ENCODE measurements at regions not wholly inside any gene's neighbourhood (a gene's known extent, or its start where the extent isn't known, plus 50 kb on each side); places are given as distances from the start of the nearest gene placed in this dataset.

GRCh38 chr16:73142053-73142854 is 94.3 kb upstream of the ZFHX3 start:
- TF ChIP-seq, protein P1, sequence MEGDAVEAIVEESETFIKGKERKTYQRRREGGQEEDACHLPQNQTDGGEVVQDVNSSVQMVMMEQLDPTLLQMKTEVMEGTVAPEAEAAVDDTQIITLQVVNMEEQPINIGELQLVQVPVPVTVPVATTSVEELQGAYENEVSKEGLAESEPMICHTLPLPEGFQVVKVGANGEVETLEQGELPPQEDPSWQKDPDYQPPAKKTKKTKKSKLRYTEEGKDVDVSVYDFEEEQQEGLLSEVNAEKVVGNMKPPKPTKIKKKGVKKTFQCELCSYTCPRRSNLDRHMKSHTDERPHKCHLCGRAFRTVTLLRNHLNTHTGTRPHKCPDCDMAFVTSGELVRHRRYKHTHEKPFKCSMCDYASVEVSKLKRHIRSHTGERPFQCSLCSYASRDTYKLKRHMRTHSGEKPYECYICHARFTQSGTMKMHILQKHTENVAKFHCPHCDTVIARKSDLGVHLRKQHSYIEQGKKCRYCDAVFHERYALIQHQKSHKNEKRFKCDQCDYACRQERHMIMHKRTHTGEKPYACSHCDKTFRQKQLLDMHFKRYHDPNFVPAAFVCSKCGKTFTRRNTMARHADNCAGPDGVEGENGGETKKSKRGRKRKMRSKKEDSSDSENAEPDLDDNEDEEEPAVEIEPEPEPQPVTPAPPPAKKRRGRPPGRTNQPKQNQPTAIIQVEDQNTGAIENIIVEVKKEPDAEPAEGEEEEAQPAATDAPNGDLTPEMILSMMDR (IDR thresholded peaks at IDR 0.05; ENCODE audit: low read depth, low read length), result no peak
- no peak overlapping the region for H3K4me3 ChIP-seq (ENCODE audit: low read depth, low read length)

DNA sequence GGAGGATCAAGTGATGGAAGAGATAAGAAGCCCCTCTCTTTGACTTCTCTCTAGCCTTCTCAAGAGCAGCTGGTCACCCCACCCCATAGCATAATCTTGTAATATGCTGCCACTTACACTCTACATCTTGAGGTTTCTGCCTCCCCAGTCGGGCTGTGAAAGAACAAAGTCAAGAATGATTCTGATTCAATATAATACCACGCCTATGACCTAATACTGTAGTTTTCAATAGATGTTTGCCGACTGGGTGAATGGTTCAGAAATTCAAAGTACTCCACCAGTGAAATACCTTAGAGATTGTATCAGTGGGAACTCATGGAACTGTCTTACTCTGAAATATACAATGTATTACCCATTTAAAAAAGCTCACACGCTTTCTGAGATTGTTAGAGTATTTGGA is 93.0 kb upstream of the ZFHX3 start:
- no peak overlapping the region for H3K4me3 ChIP-seq (ENCODE audit: low read depth, low read length)
- TF ChIP-seq, protein P1 (IDR thresholded peaks at IDR 0.05; ENCODE audit: low read depth, low read length), result no peak

- TF ChIP-seq, protein P1 (IDR thresholded peaks at IDR 0.05; ENCODE audit: low read depth, low read length), result no peak
- no peak overlapping the region for H3K4me3 ChIP-seq (ENCODE audit: low read depth, low read length)
These were observed 83.4 kb upstream of the ZFHX3 start for GRCh38 chr16:73131156-73131862.

GRCh38 chr16:73129455-73129854 is 81.5 kb upstream of the ZFHX3 start:
- TF ChIP-seq, protein P1 (IDR thresholded peaks at IDR 0.05; ENCODE audit: low read depth, low read length), result no peak
- H3K4me3 ChIP-seq (ENCODE audit: low read depth, low read length), result no peak overlapping the region

GRCh38 chr16:73126525-73126853 is 78.6 kb upstream of the ZFHX3 start:
- H3K4me3 ChIP-seq (ENCODE audit: low read depth, low read length), result no peak overlapping the region
- TF ChIP-seq, protein P1 (IDR thresholded peaks at IDR 0.05; ENCODE audit: low read depth, low read length), result no peak

DNA sequence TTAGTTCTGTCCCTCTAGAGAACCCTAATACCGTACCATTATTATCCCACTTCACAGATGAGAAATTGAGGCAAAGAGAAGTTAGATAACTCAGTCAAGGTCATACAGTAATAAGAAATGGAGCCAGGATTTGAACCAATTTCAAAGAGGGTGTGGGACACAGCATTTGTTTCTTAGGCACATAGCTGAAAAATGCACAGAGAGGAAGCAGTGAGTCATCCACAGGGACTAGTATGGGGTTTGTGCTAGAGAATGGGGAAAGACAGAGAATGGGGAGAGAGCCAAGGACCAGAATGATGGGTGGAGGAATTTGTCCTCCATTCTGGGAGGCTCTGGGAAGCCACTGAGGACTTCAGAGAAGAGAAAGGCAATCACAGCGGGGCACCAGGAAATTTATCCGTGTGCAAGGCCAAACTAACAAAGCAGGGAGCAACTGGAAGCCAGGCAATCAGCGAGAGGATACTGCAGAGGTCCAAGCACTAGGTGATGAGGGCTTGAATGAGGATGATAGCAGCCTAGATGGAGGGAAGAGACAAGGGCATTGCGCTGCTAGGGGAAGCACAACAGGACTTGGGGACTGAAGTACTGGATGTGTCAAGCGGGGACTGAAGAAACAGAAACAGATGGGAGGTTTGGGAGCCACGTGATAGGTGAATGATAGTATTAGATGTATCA is 78.1 kb upstream of the ZFHX3 start:
- TF ChIP-seq, protein P1 (IDR thresholded peaks at IDR 0.05; ENCODE audit: low read depth, low read length), result no peak
- no peak overlapping the region for H3K4me3 ChIP-seq (ENCODE audit: low read depth, low read length)

Measured in WI38 (cell line).